Loucy (cell line): ENCODE measurements at regions not wholly inside any gene's neighbourhood (a gene's known extent, or its start where the extent isn't known, plus 50 kb on each side); places are given as distances from the start of the nearest gene placed in this dataset.

Experiments used
- H2AFZ ChIP-seq: fragments of 200-600 bp; sonication (generic); 2 replicates; pipeline ENCODE4 v1.6.0; 2016; ENCODE audit warnings: antibody characterized with exemption, mild to moderate bottlenecking, low read length, moderate library complexity
- H3F3A ChIP-seq: fragments of 200-600 bp; 2 replicates; pipeline ENCODE4 v1.6.0; 2016; ENCODE audit warnings: antibody characterized with exemption, low read depth, mild to moderate bottlenecking
- H3K27me3 ChIP-seq: fragments of 200-600 bp; sonication (generic); 2 replicates; pipeline ENCODE4 v1.6.1; 2014; ENCODE audit warnings: low read length, mild to moderate bottlenecking; ENCODE audit not compliant: insufficient read depth, poor library complexity, severe bottlenecking
- H3K36me3 ChIP-seq: fragments of 200-600 bp; sonication (generic); 2 replicates; pipeline ENCODE4 v1.6.1; 2016; ENCODE audit warnings: low read length; ENCODE audit not compliant: insufficient read depth
- H3K4me1 ChIP-seq: fragments of 200-600 bp; sonication (generic); 2 replicates; pipeline ENCODE4 v1.5.1; 2014; ENCODE audit warnings: low read length, mild to moderate bottlenecking; ENCODE audit not compliant: insufficient read depth, poor library complexity, severe bottlenecking
- H3K4me2 ChIP-seq: fragments of 200-600 bp; sonication (generic); 2 replicates; pipeline ENCODE4 v1.6.0; 2014; ENCODE audit warnings: antibody characterized with exemption, low read length, low read depth, mild to moderate bottlenecking; ENCODE audit not compliant: poor library complexity, severe bottlenecking
- H3K4me3 ChIP-seq: fragments of 200-600 bp; sonication (generic); 2 replicates; pipeline ENCODE4 v1.5.1; 2014; ENCODE audit warnings: low read length, mild to moderate bottlenecking, mixed read lengths; ENCODE audit not compliant: poor library complexity, severe bottlenecking
- H3K79me2 ChIP-seq: fragments of 200-600 bp; sonication (generic); 2 replicates; pipeline ENCODE4 v1.6.1; 2014; ENCODE audit warnings: low read length; ENCODE audit not compliant: insufficient read depth
- H3K9ac ChIP-seq: fragments of 200-600 bp; sonication (generic); 2 replicates; pipeline ENCODE4 v1.6.0; 2014; ENCODE audit warnings: mild to moderate bottlenecking, low read depth, low read length, moderate library complexity; ENCODE audit not compliant: poor library complexity, severe bottlenecking
- H3K9me2 ChIP-seq: fragments of 200-600 bp; sonication (generic); replicated peaks from 2 replicates; pipeline ENCODE4 v1.6.1; 2016; ENCODE audit warnings: low read depth, low read length, mixed read lengths
- H3K9me3 ChIP-seq: fragments of 200-600 bp; sonication (generic); 2 replicates; pipeline ENCODE4 v1.6.1; 2014; ENCODE audit warnings: mild to moderate bottlenecking, antibody characterized with exemption, low read length, low read depth; ENCODE audit not compliant: insufficient read depth
- H4K20me1 ChIP-seq: fragments of 200-600 bp; sonication (generic); 2 replicates; pipeline ENCODE4 v1.6.0; 2014; ENCODE audit warnings: antibody characterized with exemption, low read length, mild to moderate bottlenecking; ENCODE audit not compliant: insufficient read depth, poor library complexity, severe bottlenecking
- EZH2phosphoT487 ChIP-seq: fragments of 200-600 bp; IDR thresholded peaks from 2 replicates; pipeline ENCODE4 v1.6.1; 2018; ENCODE audit warnings: antibody characterized with exemption, mild to moderate bottlenecking, moderate library complexity, borderline replicate concordance
- TF ChIP-seq, protein P1 (sequence below): fragments of 200-600 bp; sonication (generic); conservative IDR thresholded peaks from 2 replicates; pipeline ENCODE4 v1.5.1; 2014; ENCODE audit warnings: mild to moderate bottlenecking, antibody characterized with exemption, low read length

DNA sequence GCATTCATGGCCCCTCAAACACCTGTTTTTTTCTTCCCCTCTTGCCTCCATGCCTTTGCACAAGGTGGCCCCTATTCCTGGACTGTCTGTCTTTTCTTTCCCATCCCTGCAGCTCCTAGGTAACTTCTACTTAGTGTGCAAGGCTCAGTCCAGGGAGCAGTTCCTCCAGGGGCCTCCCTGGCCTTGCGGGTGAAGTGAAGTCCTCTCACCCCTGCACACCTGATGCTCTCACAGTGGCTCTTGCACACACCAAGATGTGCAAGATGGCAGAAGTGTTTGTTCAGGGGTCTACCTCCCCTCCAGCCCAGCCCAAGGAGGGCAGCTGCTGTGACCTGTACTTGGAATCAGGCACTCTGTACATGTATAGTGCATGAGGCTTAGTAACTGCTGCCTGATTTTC, 236.8 kb upstream of the HS6ST1 start:
- Histone ChIP-seq H3K9me2 (no peaks in the 10 kb centered on the region), H2AFZ (no peak overlapping the region), H3K4me3 (no peak overlapping the region), H3K9ac (no peak overlapping the region), H3K4me2 (no peak overlapping the region), H4K20me1 (no peaks in the 10 kb centered on the region), H3K4me1 (peaks cover 18% of the 10 kb centered on the region), H3K79me2 (no peaks in the 10 kb centered on the region), H3K36me3 (no peaks in the 10 kb centered on the region), H3F3A (no peaks in the 10 kb centered on the region), H3K9me3 (no peaks in the 10 kb centered on the region), H3K27me3 (no peaks in the 10 kb centered on the region)
- TF ChIP-seq, protein P1, sequence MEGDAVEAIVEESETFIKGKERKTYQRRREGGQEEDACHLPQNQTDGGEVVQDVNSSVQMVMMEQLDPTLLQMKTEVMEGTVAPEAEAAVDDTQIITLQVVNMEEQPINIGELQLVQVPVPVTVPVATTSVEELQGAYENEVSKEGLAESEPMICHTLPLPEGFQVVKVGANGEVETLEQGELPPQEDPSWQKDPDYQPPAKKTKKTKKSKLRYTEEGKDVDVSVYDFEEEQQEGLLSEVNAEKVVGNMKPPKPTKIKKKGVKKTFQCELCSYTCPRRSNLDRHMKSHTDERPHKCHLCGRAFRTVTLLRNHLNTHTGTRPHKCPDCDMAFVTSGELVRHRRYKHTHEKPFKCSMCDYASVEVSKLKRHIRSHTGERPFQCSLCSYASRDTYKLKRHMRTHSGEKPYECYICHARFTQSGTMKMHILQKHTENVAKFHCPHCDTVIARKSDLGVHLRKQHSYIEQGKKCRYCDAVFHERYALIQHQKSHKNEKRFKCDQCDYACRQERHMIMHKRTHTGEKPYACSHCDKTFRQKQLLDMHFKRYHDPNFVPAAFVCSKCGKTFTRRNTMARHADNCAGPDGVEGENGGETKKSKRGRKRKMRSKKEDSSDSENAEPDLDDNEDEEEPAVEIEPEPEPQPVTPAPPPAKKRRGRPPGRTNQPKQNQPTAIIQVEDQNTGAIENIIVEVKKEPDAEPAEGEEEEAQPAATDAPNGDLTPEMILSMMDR = no peak
- TF ChIP-seq EZH2phosphoT487 = no peak

GRCh38 chr2:128556089-128556488, 237.4 kb upstream of the HS6ST1 start:
- TF ChIP-seq, protein P1 = no peak
- no peak for TF ChIP-seq EZH2phosphoT487
- Histone ChIP-seq H3K9ac (no peak overlapping the region), H3K9me2 (no peaks in the 10 kb centered on the region), H3F3A (no peaks in the 10 kb centered on the region), H3K4me1 (peaks cover 18% of the 10 kb centered on the region), H3K27me3 (no peaks in the 10 kb centered on the region), H2AFZ (no peak overlapping the region), H3K4me2 (no peak overlapping the region), H3K36me3 (no peaks in the 10 kb centered on the region), H3K79me2 (no peaks in the 10 kb centered on the region), H3K4me3 (no peak overlapping the region), H3K9me3 (no peaks in the 10 kb centered on the region), H4K20me1 (no peaks in the 10 kb centered on the region)

- TF ChIP-seq, protein P1 = no peak
- no peak for TF ChIP-seq EZH2phosphoT487
- no peaks in the 10 kb centered on the region for H3F3A ChIP-seq
- H3K27me3 ChIP-seq = no peaks in the 10 kb centered on the region
- no peaks in the 10 kb centered on the region for H3K79me2 ChIP-seq
- H3K9me2 ChIP-seq = no peaks in the 10 kb centered on the region
- H3K36me3 ChIP-seq = no peaks in the 10 kb centered on the region
- H3K4me1 ChIP-seq = peaks cover 18% of the 10 kb centered on the region
- H3K4me2 ChIP-seq = no peak overlapping the region
- H2AFZ ChIP-seq = no peak overlapping the region
- H3K4me3 ChIP-seq = no peak overlapping the region
- no peaks in the 10 kb centered on the region for H4K20me1 ChIP-seq
- no peak overlapping the region for H3K9ac ChIP-seq
- H3K9me3 ChIP-seq = no peaks in the 10 kb centered on the region
These were observed 238.0 kb upstream of the HS6ST1 start for GRCh38 chr2:128556633-128557032.
